Stimulated activated effector memory CD8-positive, alpha-beta T cell treated with anti-CD3 and anti-CD28 coated beads, Interleukin-12 subunit alpha, Interleukin-12 subunit beta, amount 100 ng/mL, for 72 hours (primary cell): ENCODE measurements at regions not wholly inside any gene's neighbourhood (a gene's known extent, or its start where the extent isn't known, plus 50 kb on each side); places are given as distances from the start of the nearest gene placed in this dataset.

Source experiments
- ATAC-seq: fragments of 150-1000 bp; cut with Tn5 transposase; 2 replicates; pipeline ENCODE4 v1.10.0; 2021
- DNase-seq, 2 donors: peaks; one replicate each; pipeline ENCODE4 v3.0.0; 2021 to 2022; ENCODE audit warnings: low spot score in 2 of 2
- H3K27ac Mint-ChIP-seq: one replicate; pipeline ENCODE4 v1.8.0; 2022; ENCODE audit warnings: mild to moderate bottlenecking, mixed read lengths
- H3K36me3 Mint-ChIP-seq: one replicate; pipeline ENCODE4 v1.8.0; 2022; ENCODE audit warnings: mild to moderate bottlenecking, mixed read lengths
- H3K4me1 Mint-ChIP-seq: one replicate; pipeline ENCODE4 v1.8.0; 2022; ENCODE audit warnings: mixed read lengths
- H3K4me3 Mint-ChIP-seq: one replicate; pipeline ENCODE4 v1.8.0; 2022; ENCODE audit warnings: mild to moderate bottlenecking, mixed read lengths
- H3K9me3 Mint-ChIP-seq: one replicate; pipeline ENCODE4 v1.8.0; 2022; ENCODE audit warnings: mixed read lengths

- Mint-ChIP-seq H3K27ac (no peak overlapping the region), H3K36me3 (no peaks in the 10 kb centered on the region), H3K9me3 (no peaks in the 10 kb centered on the region), H3K4me1 (no peaks in the 10 kb centered on the region), H3K4me3 (no peak overlapping the region)
- DNase-seq (no peak), ATAC-seq (no peak)
These were observed 155.4 kb downstream of the CARTPT start for GRCh38 chr5:71874521-71874920.

DNA sequence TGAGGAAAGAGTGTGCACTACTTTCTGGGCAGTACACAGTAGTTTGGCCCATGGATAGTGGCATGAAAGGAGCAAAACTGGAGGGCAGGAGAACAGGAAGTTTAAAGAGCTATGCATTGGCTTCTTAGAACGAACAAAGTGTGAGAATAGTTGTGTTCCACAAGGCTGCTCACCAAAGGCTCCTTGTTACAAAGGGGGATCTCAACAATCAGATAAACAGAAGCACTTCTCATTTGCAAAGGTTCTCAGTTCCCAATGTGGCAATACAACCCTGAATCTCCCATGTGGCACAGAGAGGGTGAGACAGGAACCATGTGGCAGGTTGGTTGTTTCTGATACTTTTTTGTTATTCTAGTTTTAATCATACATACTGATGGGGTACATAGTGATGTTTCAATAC is 158.4 kb downstream of the CARTPT start:
- no peak for ATAC-seq
- no peak overlapping the region for H3K27ac Mint-ChIP-seq

DNA sequence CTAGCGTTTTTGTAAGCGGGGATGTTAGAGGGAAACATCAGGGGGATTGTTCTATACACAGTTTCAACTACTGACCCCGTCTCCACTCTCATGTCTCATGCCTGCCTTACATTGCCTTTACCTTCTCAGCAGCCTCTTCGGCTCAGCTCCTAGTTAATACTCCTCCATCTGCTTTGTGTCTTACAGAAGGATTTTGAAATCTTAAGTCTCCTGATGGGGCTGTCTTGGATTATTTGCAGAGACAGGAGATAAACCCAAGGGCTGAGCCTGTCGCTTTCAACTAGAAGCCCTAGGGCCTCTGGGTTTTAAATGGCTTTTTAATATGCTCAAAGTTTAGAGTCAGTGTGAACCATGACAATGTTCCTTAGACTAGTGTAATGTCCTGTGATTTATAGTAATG is 161.5 kb downstream of the CARTPT start:
- Mint-ChIP-seq H3K4me3 (no peak overlapping the region), H3K36me3 (no peaks in the 10 kb centered on the region), H3K4me1 (no peaks in the 10 kb centered on the region), H3K9me3 (no peaks in the 10 kb centered on the region), H3K27ac (no peak overlapping the region)
- ATAC-seq (no peak), DNase-seq (peak in 1 of 2 donors; percentile 17)

More for the DNA sequence above, 158.4 kb downstream of the CARTPT start:
- Mint-ChIP-seq H3K36me3 (no peaks in the 10 kb centered on the region), H3K9me3 (no peaks in the 10 kb centered on the region), H3K4me3 (no peak overlapping the region), H3K4me1 (no peaks in the 10 kb centered on the region)
- no peak for DNase-seq

GRCh38 chr5:71882826-71883741 is 164.0 kb downstream of the CARTPT start:
- no peaks in the 10 kb centered on the region for H3K36me3 Mint-ChIP-seq
- H3K27ac Mint-ChIP-seq, result no peak overlapping the region
- no peak for ATAC-seq
- DNase-seq, result peak in 1 of 2 donors; percentile 22
- no peak overlapping the region for H3K4me3 Mint-ChIP-seq
- H3K4me1 Mint-ChIP-seq, result no peaks in the 10 kb centered on the region
- H3K9me3 Mint-ChIP-seq, result no peaks in the 10 kb centered on the region

GRCh38 chr5:71883742-71884103 is 164.6 kb downstream of the CARTPT start:
- Mint-ChIP-seq H3K9me3 (no peaks in the 10 kb centered on the region), H3K36me3 (no peaks in the 10 kb centered on the region), H3K27ac (no peak overlapping the region), H3K4me3 (no peak overlapping the region), H3K4me1 (no peaks in the 10 kb centered on the region)
- no peak for ATAC-seq
- no peak for DNase-seq

DNA sequence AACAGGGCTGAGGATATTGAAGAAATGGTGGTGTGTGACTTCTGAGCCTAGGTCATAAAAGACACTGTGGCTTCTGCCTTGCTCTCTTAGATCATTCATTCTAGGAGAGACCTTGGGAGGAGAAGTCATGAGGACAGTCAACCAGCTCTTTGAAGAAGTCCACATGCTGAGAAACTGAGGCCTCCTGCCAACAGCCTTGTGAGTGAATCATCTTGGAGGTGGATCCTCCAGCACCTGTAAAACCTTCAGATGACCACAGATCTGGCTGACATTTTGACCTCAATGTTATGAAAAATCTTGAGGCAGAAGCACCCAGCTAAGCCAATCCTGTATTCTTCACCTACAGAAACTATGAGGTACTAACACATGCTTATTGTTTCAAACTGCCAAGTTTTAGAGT is 165.9 kb downstream of the CARTPT start:
- ATAC-seq, result no peak
- H3K9me3 Mint-ChIP-seq, result no peaks in the 10 kb centered on the region
- no peak overlapping the region for H3K4me3 Mint-ChIP-seq
- no peak overlapping the region for H3K27ac Mint-ChIP-seq
- peaks cover under 1% of the 10 kb centered on the region for H3K4me1 Mint-ChIP-seq
- no peak for DNase-seq
- no peaks in the 10 kb centered on the region for H3K36me3 Mint-ChIP-seq

DNA sequence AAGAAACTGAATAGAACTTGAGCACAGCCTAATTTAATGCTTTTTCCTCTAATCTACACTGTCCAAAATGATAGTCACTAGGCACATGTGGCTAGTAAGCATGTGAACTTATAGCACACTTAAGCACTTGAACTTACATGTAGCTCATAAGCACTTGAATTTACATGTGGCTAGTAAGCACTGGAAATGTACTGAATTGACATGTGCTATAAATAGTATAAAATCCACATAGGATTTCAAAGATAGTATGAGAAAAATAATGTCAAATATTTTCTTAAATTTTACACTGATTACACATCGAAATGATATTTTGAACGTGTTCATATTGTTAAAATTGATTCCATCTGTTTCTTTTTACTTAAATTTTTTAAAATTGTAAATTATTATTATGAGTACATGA is 167.3 kb downstream of the CARTPT start:
- no peak overlapping the region for H3K4me3 Mint-ChIP-seq
- H3K9me3 Mint-ChIP-seq, result no peaks in the 10 kb centered on the region
- no peaks in the 10 kb centered on the region for H3K36me3 Mint-ChIP-seq
- DNase-seq (no peak), ATAC-seq (no peak)
- peaks cover 6% of the 10 kb centered on the region for H3K4me1 Mint-ChIP-seq
- H3K27ac Mint-ChIP-seq, result no peak overlapping the region

DNA sequence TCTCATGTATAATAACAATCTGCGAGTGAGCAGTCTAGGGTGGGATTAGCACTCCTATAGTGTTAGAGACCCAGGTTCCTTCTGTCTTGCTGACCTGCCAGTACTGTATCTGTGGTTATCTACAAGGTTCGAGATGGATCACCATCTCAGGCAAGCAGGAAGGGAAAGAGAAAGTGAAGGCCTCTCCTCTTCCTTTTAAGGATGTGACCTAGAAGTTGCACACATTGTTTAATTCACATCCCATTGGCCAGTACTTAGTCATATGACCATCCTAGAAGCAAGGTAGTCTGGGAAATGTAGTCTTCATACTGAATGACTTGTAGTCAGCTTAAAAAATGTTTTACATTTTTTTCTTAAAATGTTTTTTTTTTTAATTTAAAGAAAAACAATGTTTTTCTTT is 168.6 kb downstream of the CARTPT start:
- H3K9me3 Mint-ChIP-seq, result no peaks in the 10 kb centered on the region
- DNase-seq (peak in 1 of 2 donors; percentile 60), ATAC-seq (peak; percentile 92)
- no peaks in the 10 kb centered on the region for H3K36me3 Mint-ChIP-seq
- H3K27ac Mint-ChIP-seq, result no peak overlapping the region
- H3K4me3 Mint-ChIP-seq, result no peak overlapping the region
- peaks cover 6% of the 10 kb centered on the region for H3K4me1 Mint-ChIP-seq

DNA sequence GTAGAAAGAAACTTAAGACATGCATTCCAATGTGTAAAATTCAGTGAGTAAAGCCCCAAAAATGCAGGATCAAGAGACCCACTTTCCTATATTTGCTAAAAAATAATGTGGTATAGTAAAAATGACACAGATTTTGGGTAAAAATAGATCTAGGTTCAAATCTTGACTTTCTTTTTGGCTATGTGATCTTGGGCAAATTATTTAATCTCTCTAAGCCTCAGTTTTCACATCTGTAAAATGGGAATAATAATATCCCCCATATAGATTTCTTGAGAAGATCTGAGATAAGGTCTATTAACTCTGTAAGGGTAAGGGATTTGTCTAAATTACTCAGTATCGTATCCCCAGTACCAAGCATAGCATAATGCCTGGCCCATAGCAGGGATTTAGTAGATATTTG is 172.3 kb downstream of the CARTPT start:
- Mint-ChIP-seq H3K9me3 (no peaks in the 10 kb centered on the region), H3K4me1 (peaks cover 6% of the 10 kb centered on the region), H3K27ac (no peak overlapping the region), H3K4me3 (no peak overlapping the region), H3K36me3 (no peaks in the 10 kb centered on the region)
- DNase-seq (no peak), ATAC-seq (no peak)

- no peak for ATAC-seq
- H3K4me1 Mint-ChIP-seq, result peaks cover 6% of the 10 kb centered on the region
These were observed 172.8 kb downstream of the CARTPT start for GRCh38 chr5:71891856-71892255.

GRCh38 chr5:71892641-71893365 is 173.7 kb downstream of the CARTPT start:
- Mint-ChIP-seq H3K9me3 (no peaks in the 10 kb centered on the region), H3K27ac (no peak overlapping the region), H3K4me3 (no peak overlapping the region), H3K4me1 (peaks cover 6% of the 10 kb centered on the region), H3K36me3 (no peaks in the 10 kb centered on the region)
- ATAC-seq, result no peak
- DNase-seq, result no peak

More at GRCh38 chr5:71891856-71892255, 172.8 kb downstream of the CARTPT start:
- H3K4me3 Mint-ChIP-seq, result no peak overlapping the region
- H3K27ac Mint-ChIP-seq, result no peak overlapping the region
- H3K36me3 Mint-ChIP-seq, result no peaks in the 10 kb centered on the region
- no peaks in the 10 kb centered on the region for H3K9me3 Mint-ChIP-seq
- no peak for DNase-seq

DNA sequence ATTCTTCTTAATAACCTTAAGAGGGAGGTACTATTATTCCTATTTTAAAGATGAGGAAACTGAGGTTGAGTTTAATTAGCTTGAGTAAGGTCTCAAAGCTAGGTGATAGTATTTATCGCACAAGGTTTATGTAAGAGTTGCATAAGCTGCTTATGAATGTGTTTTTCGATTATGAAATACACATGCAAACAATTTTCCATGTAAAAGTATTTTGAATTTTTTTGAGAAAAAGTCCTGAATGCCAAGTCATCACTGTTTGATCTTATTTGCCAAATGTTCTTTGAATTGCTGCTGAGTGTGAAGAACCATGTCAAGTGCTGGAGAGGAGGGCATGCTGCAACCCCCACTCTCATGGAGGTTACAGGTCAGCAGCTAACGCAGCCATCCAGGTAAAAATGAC is 174.4 kb downstream of the CARTPT start:
- ATAC-seq, result no peak
- Mint-ChIP-seq H3K4me3 (no peak overlapping the region), H3K4me1 (peaks cover 6% of the 10 kb centered on the region), H3K27ac (no peak overlapping the region), H3K36me3 (no peaks in the 10 kb centered on the region), H3K9me3 (no peaks in the 10 kb centered on the region)
- no peak for DNase-seq

DNA sequence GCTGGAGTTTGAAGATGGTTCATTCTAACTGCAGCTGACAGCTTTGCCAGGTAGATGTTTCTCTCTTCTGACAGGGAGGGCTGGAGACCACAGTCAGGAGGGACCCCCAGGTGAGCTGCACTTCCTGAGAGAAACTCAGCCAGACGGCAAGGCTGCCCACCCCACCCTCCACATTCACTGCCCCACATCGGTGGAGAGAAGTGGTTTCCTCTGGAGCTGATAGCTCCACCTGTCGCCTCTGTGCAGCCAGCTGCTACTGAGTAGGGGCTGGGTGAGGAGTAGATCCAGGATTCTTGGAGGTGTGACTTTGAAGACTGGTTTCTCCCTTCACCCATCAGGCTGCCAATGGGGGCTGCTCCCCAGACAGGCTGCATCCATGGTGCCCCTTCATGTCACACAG is 175.0 kb downstream of the CARTPT start:
- no peak for ATAC-seq
- Mint-ChIP-seq H3K27ac (no peak overlapping the region), H3K4me1 (peaks cover 6% of the 10 kb centered on the region), H3K36me3 (no peaks in the 10 kb centered on the region), H3K9me3 (no peaks in the 10 kb centered on the region), H3K4me3 (no peak overlapping the region)
- no peak for DNase-seq

DNA sequence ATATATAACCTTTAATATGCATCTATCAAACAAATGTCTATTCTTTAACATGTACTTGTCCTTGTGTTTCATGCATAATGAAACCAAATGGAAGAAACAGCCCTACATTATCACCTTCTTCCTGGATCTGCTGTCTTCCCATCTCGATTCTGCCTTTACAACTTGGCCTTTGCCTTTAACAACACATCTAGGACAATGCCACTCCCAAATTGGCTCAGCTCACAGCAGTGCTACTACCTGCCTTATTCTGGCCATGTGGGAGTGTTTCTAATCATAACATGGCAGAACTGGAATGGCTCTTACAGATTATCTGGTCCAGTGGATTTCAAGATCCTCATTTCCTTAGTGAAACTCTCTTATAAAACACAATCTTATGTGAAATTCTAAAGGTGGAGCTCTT is 176.5 kb downstream of the CARTPT start:
- Mint-ChIP-seq H3K9me3 (no peaks in the 10 kb centered on the region), H3K27ac (no peak overlapping the region), H3K36me3 (no peaks in the 10 kb centered on the region), H3K4me1 (no peaks in the 10 kb centered on the region), H3K4me3 (no peak overlapping the region)
- no peak for DNase-seq
- ATAC-seq, result no peak

DNA sequence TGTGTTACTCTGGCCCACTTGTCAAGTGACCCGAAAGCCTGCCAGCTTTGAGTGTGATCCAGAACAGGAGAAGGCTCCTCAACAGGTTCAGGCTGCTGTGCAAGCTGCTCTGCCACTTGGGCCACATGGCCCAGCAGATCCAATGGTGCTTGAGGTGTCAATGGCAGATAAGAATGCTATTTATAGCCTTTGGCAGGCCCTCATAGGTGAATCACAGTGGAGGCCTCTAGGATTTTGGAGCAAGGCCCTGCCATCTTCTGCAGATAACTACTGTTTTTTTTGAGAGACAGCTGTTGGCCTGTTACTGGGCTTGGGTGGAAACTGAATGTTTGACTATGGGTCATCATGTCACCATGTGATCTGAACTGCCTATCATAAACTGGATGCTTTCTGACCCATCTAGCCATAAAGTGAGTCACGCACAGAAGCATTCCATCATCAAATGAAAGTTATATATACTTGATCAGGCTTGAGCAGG is 180.8 kb downstream of the CARTPT start:
- Mint-ChIP-seq H3K36me3 (no peaks in the 10 kb centered on the region), H3K4me3 (no peak overlapping the region), H3K27ac (no peak overlapping the region), H3K4me1 (no peaks in the 10 kb centered on the region), H3K9me3 (no peaks in the 10 kb centered on the region)
- no peak for DNase-seq
- ATAC-seq, result no peak

GRCh38 chr5:71903808-71904207 is 184.7 kb downstream of the CARTPT start:
- DNase-seq (no peak), ATAC-seq (no peak)
- no peaks in the 10 kb centered on the region for H3K36me3 Mint-ChIP-seq
- H3K9me3 Mint-ChIP-seq, result no peaks in the 10 kb centered on the region
- no peak overlapping the region for H3K27ac Mint-ChIP-seq
- no peaks in the 10 kb centered on the region for H3K4me1 Mint-ChIP-seq
- H3K4me3 Mint-ChIP-seq, result no peak overlapping the region
